A549 (cell line): ENCODE measurements at regions not wholly inside any gene's neighbourhood (a gene's known extent, or its start where the extent isn't known, plus 50 kb on each side); places are given as distances from the start of the nearest gene placed in this dataset.

Experiments used
- BCL3 ChIP-seq: fragments of >200 bp; sonication (Bioruptor Twin); formaldehyde crosslinking; IDR thresholded peaks from 3 replicates; pipeline ENCODE4 v1.6.1; 2016
- CTCF ChIP-seq: fragments of >200 bp; sonication (Bioruptor Twin); formaldehyde crosslinking; IDR thresholded peaks from 3 replicates; pipeline ENCODE4 v1.5.1; 2016
- GATA3 ChIP-seq: IDR thresholded peaks from 2 replicates; pipeline ENCODE4 v1.6.1; 2012; ENCODE audit warnings: borderline replicate concordance
- RFX5 ChIP-seq: fragments of 450-650 bp; IDR thresholded peaks from 2 replicates; pipeline ENCODE4 v1.7.1; 2014; ENCODE audit warnings: antibody characterized with exemption, mild to moderate bottlenecking, moderate library complexity
- TF ChIP-seq, protein P1 (sequence below): fragments of 200-600 bp; sonication (generic); IDR thresholded peaks from 2 replicates; pipeline ENCODE4 v1.6.1; 2016; ENCODE audit warnings: antibody characterized with exemption, mild to moderate bottlenecking, moderate library complexity

- no peak for TF ChIP-seq RFX5
- TF ChIP-seq, protein P1, sequence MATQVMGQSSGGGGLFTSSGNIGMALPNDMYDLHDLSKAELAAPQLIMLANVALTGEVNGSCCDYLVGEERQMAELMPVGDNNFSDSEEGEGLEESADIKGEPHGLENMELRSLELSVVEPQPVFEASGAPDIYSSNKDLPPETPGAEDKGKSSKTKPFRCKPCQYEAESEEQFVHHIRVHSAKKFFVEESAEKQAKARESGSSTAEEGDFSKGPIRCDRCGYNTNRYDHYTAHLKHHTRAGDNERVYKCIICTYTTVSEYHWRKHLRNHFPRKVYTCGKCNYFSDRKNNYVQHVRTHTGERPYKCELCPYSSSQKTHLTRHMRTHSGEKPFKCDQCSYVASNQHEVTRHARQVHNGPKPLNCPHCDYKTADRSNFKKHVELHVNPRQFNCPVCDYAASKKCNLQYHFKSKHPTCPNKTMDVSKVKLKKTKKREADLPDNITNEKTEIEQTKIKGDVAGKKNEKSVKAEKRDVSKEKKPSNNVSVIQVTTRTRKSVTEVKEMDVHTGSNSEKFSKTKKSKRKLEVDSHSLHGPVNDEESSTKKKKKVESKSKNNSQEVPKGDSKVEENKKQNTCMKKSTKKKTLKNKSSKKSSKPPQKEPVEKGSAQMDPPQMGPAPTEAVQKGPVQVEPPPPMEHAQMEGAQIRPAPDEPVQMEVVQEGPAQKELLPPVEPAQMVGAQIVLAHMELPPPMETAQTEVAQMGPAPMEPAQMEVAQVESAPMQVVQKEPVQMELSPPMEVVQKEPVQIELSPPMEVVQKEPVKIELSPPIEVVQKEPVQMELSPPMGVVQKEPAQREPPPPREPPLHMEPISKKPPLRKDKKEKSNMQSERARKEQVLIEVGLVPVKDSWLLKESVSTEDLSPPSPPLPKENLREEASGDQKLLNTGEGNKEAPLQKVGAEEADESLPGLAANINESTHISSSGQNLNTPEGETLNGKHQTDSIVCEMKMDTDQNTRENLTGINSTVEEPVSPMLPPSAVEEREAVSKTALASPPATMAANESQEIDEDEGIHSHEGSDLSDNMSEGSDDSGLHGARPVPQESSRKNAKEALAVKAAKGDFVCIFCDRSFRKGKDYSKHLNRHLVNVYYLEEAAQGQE = no peak
- TF ChIP-seq GATA3 = no peak
- no peak for TF ChIP-seq CTCF
- TF ChIP-seq BCL3 = no peak
Measured at GRCh38 chr6:4345543-4345942, 210.2 kb upstream of the ECI2 start.
